ENCODE measurements at regions not wholly inside any gene's neighbourhood (a gene's known extent, or its start where the extent isn't known, plus 50 kb on each side); places are given as distances from the start of the nearest gene placed in this dataset.

DNA sequence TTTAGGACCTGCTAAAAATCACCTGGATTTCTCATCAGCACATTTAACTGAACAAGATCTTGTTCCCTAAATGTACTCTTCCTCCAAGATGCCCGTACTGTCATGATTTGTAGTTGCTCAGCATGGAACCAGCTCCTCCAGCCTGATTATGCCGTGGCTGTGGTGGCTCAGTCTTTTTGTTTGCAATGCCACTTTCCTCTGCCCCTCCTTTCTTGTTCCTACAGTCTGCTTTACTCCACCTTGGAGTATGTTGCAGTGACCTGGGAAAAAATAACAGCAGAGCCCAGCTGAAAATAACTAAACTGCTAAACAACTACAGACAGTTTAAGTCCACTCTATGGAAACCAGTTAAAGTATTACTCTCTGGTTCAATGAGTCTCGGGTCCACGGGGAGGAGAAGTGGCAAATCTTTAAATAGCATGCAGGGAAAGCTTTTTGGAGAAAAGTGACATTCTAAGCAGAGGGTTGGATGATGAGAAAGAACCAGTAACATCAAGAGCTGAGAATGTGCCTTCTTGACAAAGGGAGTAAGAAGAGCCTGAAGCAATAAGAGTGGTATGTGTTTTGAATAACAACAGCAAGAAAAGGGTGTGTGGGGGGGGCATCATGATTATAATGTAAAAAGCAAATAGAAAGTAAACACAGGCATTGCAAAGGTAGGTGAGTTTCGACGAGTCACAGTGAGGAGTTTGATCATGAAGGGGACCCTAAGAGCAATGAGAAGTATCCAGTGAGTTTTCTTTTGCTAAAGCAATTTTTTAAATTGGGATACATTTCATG, 225.7 kb downstream of the TMX3 start:
- Histone ChIP-seq H2AFZ (ENCODE audit: low read length) (no peak overlapping the region), H3K4me2 (ENCODE audit: low read length) (no peak overlapping the region)
- no peak for TF ChIP-seq EZH2 (IDR thresholded peaks at IDR 0.05; ENCODE audit: borderline replicate concordance, low read length)
- TF ChIP-seq, protein P1, sequence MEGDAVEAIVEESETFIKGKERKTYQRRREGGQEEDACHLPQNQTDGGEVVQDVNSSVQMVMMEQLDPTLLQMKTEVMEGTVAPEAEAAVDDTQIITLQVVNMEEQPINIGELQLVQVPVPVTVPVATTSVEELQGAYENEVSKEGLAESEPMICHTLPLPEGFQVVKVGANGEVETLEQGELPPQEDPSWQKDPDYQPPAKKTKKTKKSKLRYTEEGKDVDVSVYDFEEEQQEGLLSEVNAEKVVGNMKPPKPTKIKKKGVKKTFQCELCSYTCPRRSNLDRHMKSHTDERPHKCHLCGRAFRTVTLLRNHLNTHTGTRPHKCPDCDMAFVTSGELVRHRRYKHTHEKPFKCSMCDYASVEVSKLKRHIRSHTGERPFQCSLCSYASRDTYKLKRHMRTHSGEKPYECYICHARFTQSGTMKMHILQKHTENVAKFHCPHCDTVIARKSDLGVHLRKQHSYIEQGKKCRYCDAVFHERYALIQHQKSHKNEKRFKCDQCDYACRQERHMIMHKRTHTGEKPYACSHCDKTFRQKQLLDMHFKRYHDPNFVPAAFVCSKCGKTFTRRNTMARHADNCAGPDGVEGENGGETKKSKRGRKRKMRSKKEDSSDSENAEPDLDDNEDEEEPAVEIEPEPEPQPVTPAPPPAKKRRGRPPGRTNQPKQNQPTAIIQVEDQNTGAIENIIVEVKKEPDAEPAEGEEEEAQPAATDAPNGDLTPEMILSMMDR (IDR thresholded peaks at IDR 0.05; ENCODE audit: low read length): no peak

GRCh38 chr18:68484241-68484640, 230.7 kb downstream of the TMX3 start:
- H3K9me2 ChIP-seq (ENCODE audit: low read depth, low read length): no peaks in the 10 kb centered on the region
- H2AFZ ChIP-seq (ENCODE audit: low read length): no peak overlapping the region
- H3K4me3 ChIP-seq (ENCODE audit: low read depth, low read length, poor library complexity, severe bottlenecking): no peak overlapping the region
- H3K9me3 ChIP-seq (ENCODE audit: low read length): no peaks in the 10 kb centered on the region
- H3K9ac ChIP-seq (ENCODE audit: low read length): no peak overlapping the region
- TF ChIP-seq, protein P1 (IDR thresholded peaks at IDR 0.05; ENCODE audit: low read length): no peak
- TF ChIP-seq EZH2 (IDR thresholded peaks at IDR 0.05; ENCODE audit: borderline replicate concordance, low read length): no peak
- no peak overlapping the region for H3K4me2 ChIP-seq (ENCODE audit: low read length)
- no peaks in the 10 kb centered on the region for H4K20me1 ChIP-seq (ENCODE audit: insufficient read depth, low read length)
- no peaks in the 10 kb centered on the region for H3K4me1 ChIP-seq (ENCODE audit: insufficient read depth, low read length, severe bottlenecking)
- no peaks in the 10 kb centered on the region for H3K36me3 ChIP-seq (ENCODE audit: insufficient read depth, low read length)
- no peaks in the 10 kb centered on the region for H3F3A ChIP-seq (ENCODE audit: insufficient read depth, low read length)
- no peaks in the 10 kb centered on the region for H3K27me3 ChIP-seq (ENCODE audit: insufficient read depth, low read length)
- no peaks in the 10 kb centered on the region for H3K79me2 ChIP-seq (ENCODE audit: insufficient read depth, low read length)
- no peak overlapping the region for H3K27ac ChIP-seq (ENCODE audit: low read depth, low read length, poor library complexity, severe bottlenecking)

More for the DNA sequence above, 225.7 kb downstream of the TMX3 start:
- Histone ChIP-seq H3K9ac (ENCODE audit: low read length) (no peak overlapping the region), H3F3A (ENCODE audit: insufficient read depth, low read length) (no peaks in the 10 kb centered on the region), H3K9me3 (ENCODE audit: low read length) (no peaks in the 10 kb centered on the region), H4K20me1 (ENCODE audit: insufficient read depth, low read length) (no peaks in the 10 kb centered on the region), H3K36me3 (ENCODE audit: insufficient read depth, low read length) (no peaks in the 10 kb centered on the region), H3K79me2 (ENCODE audit: insufficient read depth, low read length) (no peaks in the 10 kb centered on the region), H3K4me1 (ENCODE audit: insufficient read depth, low read length, severe bottlenecking) (no peaks in the 10 kb centered on the region), H3K27me3 (ENCODE audit: insufficient read depth, low read length) (no peaks in the 10 kb centered on the region), H3K4me3 (ENCODE audit: low read depth, low read length, poor library complexity, severe bottlenecking) (no peak overlapping the region), H3K27ac (ENCODE audit: low read depth, low read length, poor library complexity, severe bottlenecking) (no peak overlapping the region), H3K9me2 (ENCODE audit: low read depth, low read length) (no peaks in the 10 kb centered on the region)

GRCh38 chr18:68482815-68483214, 232.1 kb downstream of the TMX3 start:
- H3F3A ChIP-seq (ENCODE audit: insufficient read depth, low read length): no peaks in the 10 kb centered on the region
- TF ChIP-seq, protein P1 (IDR thresholded peaks at IDR 0.05; ENCODE audit: low read length): no peak
- TF ChIP-seq EZH2 (IDR thresholded peaks at IDR 0.05; ENCODE audit: borderline replicate concordance, low read length): no peak
- no peak overlapping the region for H3K4me2 ChIP-seq (ENCODE audit: low read length)
- H3K4me3 ChIP-seq (ENCODE audit: low read depth, low read length, poor library complexity, severe bottlenecking): no peak overlapping the region
- no peak overlapping the region for H2AFZ ChIP-seq (ENCODE audit: low read length)
- H3K4me1 ChIP-seq (ENCODE audit: insufficient read depth, low read length, severe bottlenecking): no peaks in the 10 kb centered on the region
- no peaks in the 10 kb centered on the region for H3K9me3 ChIP-seq (ENCODE audit: low read length)
- no peaks in the 10 kb centered on the region for H3K9me2 ChIP-seq (ENCODE audit: low read depth, low read length)
- H3K79me2 ChIP-seq (ENCODE audit: insufficient read depth, low read length): no peaks in the 10 kb centered on the region
- H3K27me3 ChIP-seq (ENCODE audit: insufficient read depth, low read length): no peaks in the 10 kb centered on the region
- H3K36me3 ChIP-seq (ENCODE audit: insufficient read depth, low read length): no peaks in the 10 kb centered on the region
- H4K20me1 ChIP-seq (ENCODE audit: insufficient read depth, low read length): no peaks in the 10 kb centered on the region
- H3K9ac ChIP-seq (ENCODE audit: low read length): no peak overlapping the region
- H3K27ac ChIP-seq (ENCODE audit: low read depth, low read length, poor library complexity, severe bottlenecking): no peak overlapping the region

Data from OCI-LY1 (cell line).